ENCODE measurements at regions not wholly inside any gene's neighbourhood (a gene's known extent, or its start where the extent isn't known, plus 50 kb on each side); places are given as distances from the start of the nearest gene placed in this dataset.

DNA sequence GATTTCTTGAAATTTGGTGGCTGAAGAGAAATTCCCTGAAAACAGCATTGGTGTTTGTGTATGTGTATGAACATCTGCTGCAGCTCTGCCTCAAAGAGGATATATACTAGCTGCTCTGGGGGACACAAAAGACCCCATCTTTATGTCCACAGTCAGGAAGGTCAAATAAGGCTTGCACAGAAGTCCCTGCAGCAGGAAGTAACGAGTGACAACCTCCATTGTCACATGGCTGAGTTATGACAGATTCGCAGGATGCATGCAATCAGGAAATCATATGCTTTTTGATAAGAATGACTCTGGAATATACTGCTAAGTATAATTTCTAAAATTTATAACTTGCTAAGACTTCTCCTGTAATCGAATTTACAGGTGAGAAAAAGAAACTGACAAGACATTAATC, 225.9 kb upstream of the CST7 start:
- TF ChIP-seq TFCP2L1 (CRISPR knock-in tag; IDR thresholded peaks at IDR 0.05) (no peak), PHF8 (IDR thresholded peaks at IDR 0.05; ENCODE audit: borderline replicate concordance, low read depth) (no peak), RCOR1 (IDR thresholded peaks at IDR 0.05; ENCODE audit: low read depth, low read length) (no peak), ESRRA (IDR thresholded peaks at IDR 0.05; ENCODE audit: borderline replicate concordance, low read length) (no peak), ZSCAN20 (CRISPR knock-in tag; IDR thresholded peaks at IDR 0.05) (no peak)
- TF ChIP-seq, protein P1, sequence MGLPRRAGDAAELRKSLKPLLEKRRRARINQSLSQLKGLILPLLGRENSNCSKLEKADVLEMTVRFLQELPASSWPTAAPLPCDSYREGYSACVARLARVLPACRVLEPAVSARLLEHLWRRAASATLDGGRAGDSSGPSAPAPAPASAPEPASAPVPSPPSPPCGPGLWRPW (IDR thresholded peaks at IDR 0.05) = no peak
- TF ChIP-seq, protein P2, sequence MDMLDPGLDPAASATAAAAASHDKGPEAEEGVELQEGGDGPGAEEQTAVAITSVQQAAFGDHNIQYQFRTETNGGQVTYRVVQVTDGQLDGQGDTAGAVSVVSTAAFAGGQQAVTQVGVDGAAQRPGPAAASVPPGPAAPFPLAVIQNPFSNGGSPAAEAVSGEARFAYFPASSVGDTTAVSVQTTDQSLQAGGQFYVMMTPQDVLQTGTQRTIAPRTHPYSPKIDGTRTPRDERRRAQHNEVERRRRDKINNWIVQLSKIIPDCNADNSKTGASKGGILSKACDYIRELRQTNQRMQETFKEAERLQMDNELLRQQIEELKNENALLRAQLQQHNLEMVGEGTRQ (IDR thresholded peaks at IDR 0.05) = no peak
- POLR2A ChIA-PET = no interaction called here
- Histone ChIP-seq H3K27ac (no peak overlapping the region), H3K4me3 (no peak overlapping the region), H3K4me2 (no peak overlapping the region), H3K9me3 (no peaks in the 10 kb centered on the region), H3K4me1 (no peaks in the 10 kb centered on the region; the same call in 2 of the 3 replicates)
- ATAC-seq (no peak), FAIRE-seq (peak; percentile 83), DNase-seq (ENCODE audit: low read depth in 1 of 2, low spot score in 1 of 2) (no peak)
- CTCF ChIA-PET = interaction anchor here (1.5 kb wide), 1 partner anchor 58 kb away, joined by 3 read pairs; no protein-coding TSS in a partner anchor
- 34% methylated on average over 3 of the region's 3 CpGs for WGBS (ENCODE audit: missing lambda C conversion rate)

DNA sequence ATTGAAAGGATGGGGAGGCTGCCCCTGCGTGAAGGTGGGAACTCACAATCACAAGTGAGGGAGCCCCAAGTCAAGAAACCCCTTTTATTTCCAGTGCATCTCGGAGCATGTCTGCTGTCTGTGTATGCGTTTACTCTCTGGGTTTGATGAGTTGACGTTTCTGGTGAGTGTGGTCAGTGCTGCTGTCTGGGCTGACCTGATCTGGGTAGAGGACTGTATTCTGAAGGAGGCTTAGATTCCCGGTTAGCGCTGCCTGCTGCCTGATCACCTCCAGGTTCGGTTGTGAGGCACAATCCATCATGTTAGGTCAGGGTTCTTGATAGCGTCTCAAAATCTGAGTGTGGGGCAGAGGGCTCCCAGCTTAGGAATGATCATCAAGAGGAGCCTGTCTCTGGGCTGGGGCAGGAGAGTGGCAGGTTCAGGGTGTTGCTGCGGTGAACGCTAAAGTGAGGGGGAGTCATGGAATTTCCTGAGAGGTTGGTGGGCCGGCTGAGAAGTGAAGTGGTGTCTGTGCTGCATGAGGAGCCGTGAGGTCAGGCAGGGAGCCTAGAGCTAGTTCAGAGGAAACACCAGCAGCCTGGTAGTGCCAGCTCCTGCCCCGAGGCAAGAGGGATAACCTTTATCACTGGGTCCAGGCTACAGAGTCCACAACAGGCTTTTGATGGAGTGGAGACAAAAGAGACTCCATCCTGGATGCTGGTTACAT, 225.3 kb upstream of the CST7 start:
- DNase-seq (ENCODE audit: low read depth in 1 of 2, low spot score in 1 of 2) (no peak), FAIRE-seq (no peak), ATAC-seq (no peak)
- ChIA-PET POLR2A (no interaction called here), CTCF (no interaction called here)
- H3K4me1 ChIP-seq = no peaks in the 10 kb centered on the region; the same call in 2 of the 3 replicates
- H3K4me3 ChIP-seq = no peak overlapping the region
- no peak overlapping the region for H3K4me2 ChIP-seq
- TF ChIP-seq MAFK (IDR thresholded peaks at IDR 0.05; ENCODE audit: partially characterized antibody) = peak; percentile 24
- TF ChIP-seq EP300 (IDR thresholded peaks at IDR 0.05) = no peak
- TF ChIP-seq CHD2 (IDR thresholded peaks at IDR 0.05; ENCODE audit: low read length, partially characterized antibody) = no peak
- no peak for TF ChIP-seq TFCP2L1 (CRISPR knock-in tag; IDR thresholded peaks at IDR 0.05)
- WGBS (ENCODE audit: missing lambda C conversion rate) = 69% methylated on average over 13 of the region's 13 CpGs
- H3K9me3 ChIP-seq = no peaks in the 10 kb centered on the region
- no peak overlapping the region for H3K27ac ChIP-seq

DNA sequence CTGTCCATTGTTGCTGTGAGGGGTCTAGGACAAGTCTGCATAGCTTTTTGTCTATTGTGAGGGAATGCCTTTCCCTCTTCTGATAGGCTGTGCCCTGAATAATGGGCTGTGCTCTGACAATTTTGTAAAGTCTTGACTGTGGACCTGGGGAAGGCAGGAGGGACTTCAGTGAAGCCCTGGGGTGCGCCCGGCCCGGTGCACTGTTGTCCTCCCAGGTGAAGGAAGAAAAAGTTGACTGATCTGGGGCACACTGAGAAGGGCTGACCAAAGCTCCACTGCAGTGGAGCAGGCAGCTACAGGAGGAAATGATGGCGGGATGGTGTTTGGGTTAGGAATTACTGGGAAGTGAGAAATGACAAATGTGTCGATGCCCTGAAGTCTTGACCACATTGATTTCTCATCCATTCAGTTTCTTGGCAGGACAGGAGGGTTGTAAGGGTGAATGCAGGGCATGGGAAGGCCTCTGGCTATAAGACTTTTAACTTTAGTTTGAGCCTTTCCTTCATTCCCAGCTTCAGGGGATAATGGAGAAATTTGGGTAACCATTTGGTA, 224.0 kb upstream of the CST7 start:
- Histone ChIP-seq H3K9me3 (no peaks in the 10 kb centered on the region), H3K4me3 (no peak overlapping the region), H3K4me2 (no peak overlapping the region), H3K4me1 (no peaks in the 10 kb centered on the region; the same call in 2 of the 3 replicates), H3K27ac (no peak overlapping the region)
- no peak for DNase-seq (ENCODE audit: low read depth in 1 of 2, low spot score in 1 of 2)
- ChIA-PET CTCF (interaction anchor here (1.0 to 2.0 kb wide), 3 partner anchors 40 to 147 kb away, joined by 3 to 5 read pairs (median 3); no protein-coding TSS in a partner anchor), POLR2A (no interaction called here)
- no peak for TF ChIP-seq CEBPB (IDR thresholded peaks at IDR 0.05)
- TF ChIP-seq BHLHE40 (IDR thresholded peaks at IDR 0.05; ENCODE audit: low read depth, low read length) = no peak
- TF ChIP-seq, protein P3, sequence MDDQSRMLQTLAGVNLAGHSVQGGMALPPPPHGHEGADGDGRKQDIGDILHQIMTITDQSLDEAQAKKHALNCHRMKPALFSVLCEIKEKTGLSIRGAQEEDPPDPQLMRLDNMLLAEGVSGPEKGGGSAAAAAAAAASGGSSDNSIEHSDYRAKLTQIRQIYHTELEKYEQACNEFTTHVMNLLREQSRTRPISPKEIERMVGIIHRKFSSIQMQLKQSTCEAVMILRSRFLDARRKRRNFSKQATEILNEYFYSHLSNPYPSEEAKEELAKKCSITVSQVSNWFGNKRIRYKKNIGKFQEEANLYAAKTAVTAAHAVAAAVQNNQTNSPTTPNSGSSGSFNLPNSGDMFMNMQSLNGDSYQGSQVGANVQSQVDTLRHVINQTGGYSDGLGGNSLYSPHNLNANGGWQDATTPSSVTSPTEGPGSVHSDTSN (IDR thresholded peaks at IDR 0.05) = no peak
- FAIRE-seq = no peak
- no peak for ATAC-seq
- 84% methylated on average over 5 of the region's 5 CpGs for WGBS (ENCODE audit: missing lambda C conversion rate)

DNA sequence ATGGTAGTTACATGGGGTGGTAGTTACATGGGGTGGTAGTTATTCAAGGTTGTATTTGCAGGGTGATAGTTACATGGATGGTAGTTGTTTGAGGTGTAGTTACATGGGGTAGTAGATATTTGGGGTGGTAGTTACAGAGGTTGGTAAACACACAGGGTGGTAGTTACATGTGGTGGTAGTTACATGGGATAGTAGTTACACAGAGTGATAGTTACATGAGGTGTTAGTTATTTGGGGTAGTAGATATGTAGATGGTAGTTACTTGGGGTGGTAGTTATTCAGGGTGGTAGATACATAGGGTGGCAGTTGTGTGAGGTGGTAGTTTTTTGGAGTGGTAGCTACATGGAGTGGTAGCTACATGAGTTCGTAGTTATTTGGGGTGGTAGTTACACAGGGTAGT, 221.3 kb upstream of the CST7 start:
- H3K4me1 ChIP-seq = no peaks in the 10 kb centered on the region; the same call in 2 of the 3 replicates
- ATAC-seq (no peak), DNase-seq (ENCODE audit: low read depth in 1 of 2, low spot score in 1 of 2) (no peak), FAIRE-seq (no peak)
- no peak for TF ChIP-seq GATA3 (IDR thresholded peaks at IDR 0.05; ENCODE audit: borderline replicate concordance)
- no peaks in the 10 kb centered on the region for H3K9me3 ChIP-seq
- CTCF ChIA-PET = interaction anchor here (0.6 to 1.2 kb wide), 5 partner anchors 10 to 53 kb away, joined by 3 to 5 read pairs (median 4); no protein-coding TSS in a partner anchor
- H3K4me3 ChIP-seq = no peak overlapping the region
- no peak overlapping the region for H3K4me2 ChIP-seq
- H3K27ac ChIP-seq = no peak overlapping the region
- WGBS (ENCODE audit: missing lambda C conversion rate) = 57% methylated on average over 1 of the region's 1 CpG
- POLR2A ChIA-PET = no interaction called here

Measured in A549 (cell line).